Astrocyte (in vitro differentiated cells and primary cell): ENCODE measurements at regions not wholly inside any gene's neighbourhood (a gene's known extent, or its start where the extent isn't known, plus 50 kb on each side); places are given as distances from the start of the nearest gene placed in this dataset.
A peak's percentile ranks its signal among the peaks of the same experiment; 100 is the strongest.

Source experiments
- DNase-seq: peaks from one replicate; pipeline ENCODE4 v3.0.0-alpha.2; 2010; ENCODE audit warnings: low read depth
- FAIRE-seq: peaks from 2 replicates; lab custom pipeline; 2011; peaks lifted over from hg19 to GRCh38; lab: Jason Lieb, UNC
- H2AFZ ChIP-seq: 2 replicates; pipeline ENCODE4 v1.6.0; 2012; ENCODE audit warnings: low read depth, low read length, inconsistent platforms
- H3K27ac ChIP-seq: 2 replicates; pipeline ENCODE4 v1.5.1; 2011; ENCODE audit warnings: low read depth, low read length, inconsistent platforms
- H3K27me3 ChIP-seq: 2 replicates; pipeline ENCODE4 v1.6.0; 2011; ENCODE audit warnings: low read length, inconsistent platforms; ENCODE audit not compliant: insufficient read depth
- H3K36me3 ChIP-seq: 2 replicates; pipeline ENCODE4 v1.5.1; 2011; ENCODE audit warnings: low read length, inconsistent platforms; ENCODE audit not compliant: insufficient read depth
- H3K4me1 ChIP-seq: 2 replicates; pipeline ENCODE4 v1.5.1; 2011; ENCODE audit warnings: low read length, inconsistent platforms; ENCODE audit not compliant: insufficient read depth
- H3K4me2 ChIP-seq: 2 replicates; pipeline ENCODE4 v1.6.0; 2012; ENCODE audit warnings: low read length, inconsistent platforms
- H3K4me3 ChIP-seq: 2 replicates; pipeline ENCODE4 v1.5.1; 2011; ENCODE audit warnings: low read depth, mild to moderate bottlenecking, low read length, inconsistent platforms; ENCODE audit not compliant: insufficient read depth
- H3K79me2 ChIP-seq: 2 replicates; pipeline ENCODE4 v1.6.0; 2012; ENCODE audit warnings: mild to moderate bottlenecking, low read length, inconsistent platforms; ENCODE audit not compliant: insufficient read depth
- H3K9ac ChIP-seq: 2 replicates; pipeline ENCODE4 v1.6.0; 2012; ENCODE audit warnings: mild to moderate bottlenecking, low read length, inconsistent platforms
- H3K9me3 ChIP-seq: 2 replicates; pipeline ENCODE4 v1.5.1; 2012; ENCODE audit warnings: low read depth, mild to moderate bottlenecking, low read length, inconsistent platforms; ENCODE audit not compliant: insufficient read depth
- H4K20me1 ChIP-seq: 2 replicates; pipeline ENCODE4 v1.6.0; 2012; ENCODE audit warnings: low read length, inconsistent platforms; ENCODE audit not compliant: insufficient read depth
- H3K27ac Mint-ChIP-seq: one replicate; pipeline ENCODE4 v1.8.0; 2021; ENCODE audit warnings: mild to moderate bottlenecking, mixed read lengths; ENCODE audit not compliant: unreplicated experiment
- H3K27me3 Mint-ChIP-seq: one replicate; pipeline ENCODE4 v1.8.0; 2021; ENCODE audit warnings: low read depth, mixed read lengths; ENCODE audit not compliant: unreplicated experiment
- H3K36me3 Mint-ChIP-seq: one replicate; pipeline ENCODE4 v1.8.0; 2021; ENCODE audit warnings: low read depth, mixed read lengths; ENCODE audit not compliant: unreplicated experiment
- H3K4me1 Mint-ChIP-seq: one replicate; pipeline ENCODE4 v1.8.0; 2021; ENCODE audit warnings: low read depth, mixed read lengths; ENCODE audit not compliant: unreplicated experiment
- H3K4me3 Mint-ChIP-seq: one replicate; pipeline ENCODE4 v1.8.0; 2021; ENCODE audit warnings: mild to moderate bottlenecking, moderate library complexity, mixed read lengths; ENCODE audit not compliant: unreplicated experiment
- H3K9me3 Mint-ChIP-seq: one replicate; pipeline ENCODE4 v1.8.0; 2021; ENCODE audit warnings: mild to moderate bottlenecking, mixed read lengths; ENCODE audit not compliant: unreplicated experiment
- EZH2 ChIP-seq: IDR thresholded peaks from 2 replicates; pipeline ENCODE4 v1.6.1; 2012; ENCODE audit warnings: mild to moderate bottlenecking, low read length, inconsistent platforms; ENCODE audit not compliant: insufficient read depth
- TF ChIP-seq, protein P1 (sequence below): IDR thresholded peaks from 2 replicates; pipeline ENCODE4 v1.5.1; 2011; ENCODE audit warnings: low read depth, mild to moderate bottlenecking, inconsistent platforms, low read length, moderate library complexity; ENCODE audit not compliant: insufficient read depth

DNA sequence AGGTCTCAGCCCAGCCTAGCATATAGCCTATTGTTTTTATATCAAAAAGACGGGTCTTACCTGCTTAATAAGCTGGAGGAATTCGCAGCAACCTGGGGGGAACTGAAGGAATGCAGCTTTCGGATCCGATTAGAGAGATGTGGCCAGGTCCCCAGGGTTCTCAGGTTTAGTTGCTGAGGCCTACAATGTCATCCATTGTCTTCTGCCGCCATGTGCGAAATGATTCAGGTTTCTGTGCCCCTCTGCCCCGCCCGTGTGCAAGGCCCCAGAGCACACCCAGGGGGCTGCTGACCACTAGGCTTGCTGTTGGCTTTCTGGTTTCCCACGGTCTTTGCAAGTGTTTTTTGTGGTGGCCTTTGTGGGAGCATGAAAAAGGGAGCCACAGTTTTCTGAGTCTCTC is 154.5 kb upstream of the TBX3 start:
- H2AFZ ChIP-seq, result no peak overlapping the region
- peaks cover 6% of the 10 kb centered on the region for H3K4me1 ChIP-seq
- H3K9me3 Mint-ChIP-seq, result no peaks in the 10 kb centered on the region

DNA sequence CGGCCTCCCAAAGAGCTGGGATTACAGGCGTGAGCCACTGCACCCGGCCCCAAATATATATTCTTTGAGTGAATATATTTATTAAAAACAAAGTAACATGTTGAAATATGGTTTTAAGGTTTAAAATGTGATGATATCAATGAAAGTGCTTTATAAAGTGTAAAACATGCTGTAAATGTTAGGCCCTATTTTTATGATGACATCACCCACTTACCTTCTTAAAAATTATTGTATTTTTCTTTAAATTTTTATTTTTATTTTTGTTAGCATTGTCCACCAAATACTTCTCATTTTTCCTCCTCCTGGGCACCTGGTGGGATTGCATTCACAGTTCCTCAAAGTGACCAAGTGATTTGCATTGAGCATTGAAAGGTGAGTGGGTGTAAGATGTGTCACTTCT is 152.6 kb upstream of the TBX3 start:
- peaks cover 6% of the 10 kb centered on the region for H3K4me1 ChIP-seq
- TF ChIP-seq, protein P1, sequence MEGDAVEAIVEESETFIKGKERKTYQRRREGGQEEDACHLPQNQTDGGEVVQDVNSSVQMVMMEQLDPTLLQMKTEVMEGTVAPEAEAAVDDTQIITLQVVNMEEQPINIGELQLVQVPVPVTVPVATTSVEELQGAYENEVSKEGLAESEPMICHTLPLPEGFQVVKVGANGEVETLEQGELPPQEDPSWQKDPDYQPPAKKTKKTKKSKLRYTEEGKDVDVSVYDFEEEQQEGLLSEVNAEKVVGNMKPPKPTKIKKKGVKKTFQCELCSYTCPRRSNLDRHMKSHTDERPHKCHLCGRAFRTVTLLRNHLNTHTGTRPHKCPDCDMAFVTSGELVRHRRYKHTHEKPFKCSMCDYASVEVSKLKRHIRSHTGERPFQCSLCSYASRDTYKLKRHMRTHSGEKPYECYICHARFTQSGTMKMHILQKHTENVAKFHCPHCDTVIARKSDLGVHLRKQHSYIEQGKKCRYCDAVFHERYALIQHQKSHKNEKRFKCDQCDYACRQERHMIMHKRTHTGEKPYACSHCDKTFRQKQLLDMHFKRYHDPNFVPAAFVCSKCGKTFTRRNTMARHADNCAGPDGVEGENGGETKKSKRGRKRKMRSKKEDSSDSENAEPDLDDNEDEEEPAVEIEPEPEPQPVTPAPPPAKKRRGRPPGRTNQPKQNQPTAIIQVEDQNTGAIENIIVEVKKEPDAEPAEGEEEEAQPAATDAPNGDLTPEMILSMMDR, result no peak
- no peak for TF ChIP-seq EZH2
- no peak overlapping the region for H2AFZ ChIP-seq
- H3K9ac ChIP-seq, result no peak overlapping the region
- H3K27me3 ChIP-seq, result no peaks in the 10 kb centered on the region
- H3K4me1 Mint-ChIP-seq, result peaks cover 11% of the 10 kb centered on the region
- H3K27me3 Mint-ChIP-seq, result no peaks in the 10 kb centered on the region
- FAIRE-seq (no peak), DNase-seq (no peak)
- no peak overlapping the region for H3K4me2 ChIP-seq
- no peaks in the 10 kb centered on the region for H3K9me3 Mint-ChIP-seq
- H3K27ac ChIP-seq, result no peak overlapping the region
- no peak overlapping the region for H3K27ac Mint-ChIP-seq
- no peaks in the 10 kb centered on the region for H4K20me1 ChIP-seq
- no peaks in the 10 kb centered on the region for H3K79me2 ChIP-seq
- no peak overlapping the region for H3K4me3 Mint-ChIP-seq
- H3K36me3 Mint-ChIP-seq, result no peaks in the 10 kb centered on the region
- no peaks in the 10 kb centered on the region for H3K36me3 ChIP-seq
- H3K9me3 ChIP-seq, result no peaks in the 10 kb centered on the region
- H3K4me3 ChIP-seq, result no peak overlapping the region

More for the DNA sequence above, 154.5 kb upstream of the TBX3 start:
- no peaks in the 10 kb centered on the region for H3K36me3 ChIP-seq
- no peaks in the 10 kb centered on the region for H3K27me3 ChIP-seq
- no peaks in the 10 kb centered on the region for H3K79me2 ChIP-seq
- Mint-ChIP-seq H3K27me3 (no peaks in the 10 kb centered on the region), H3K36me3 (no peaks in the 10 kb centered on the region), H3K4me1 (peaks cover 11% of the 10 kb centered on the region), H3K27ac (no peak overlapping the region), H3K4me3 (no peak overlapping the region)
- DNase-seq (no peak), FAIRE-seq (no peak)
- no peak overlapping the region for H3K4me3 ChIP-seq
- H3K9me3 ChIP-seq, result no peaks in the 10 kb centered on the region
- H3K4me2 ChIP-seq, result no peak overlapping the region
- TF ChIP-seq, protein P1, result no peak
- TF ChIP-seq EZH2, result no peak
- no peak overlapping the region for H3K9ac ChIP-seq
- H4K20me1 ChIP-seq, result no peaks in the 10 kb centered on the region
- no peak overlapping the region for H3K27ac ChIP-seq

DNA sequence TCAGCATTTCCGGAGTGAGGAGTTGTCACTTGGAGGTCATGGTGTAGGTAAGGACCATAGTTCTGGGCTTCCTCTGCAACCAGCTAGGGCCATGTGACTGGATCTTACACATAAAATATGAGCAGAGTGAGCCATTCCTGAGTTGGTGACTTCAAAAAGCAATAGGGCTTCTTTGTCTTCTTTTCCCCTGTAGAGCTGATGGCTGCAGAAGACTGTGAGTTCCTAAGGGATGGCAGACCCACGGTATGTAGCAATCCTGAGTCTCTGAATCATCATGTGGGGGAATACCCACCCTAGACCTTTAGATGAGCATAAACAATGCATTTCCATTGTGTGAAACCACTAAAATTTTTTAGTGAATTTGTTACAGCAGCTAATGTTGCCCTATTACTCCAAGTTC is 151.1 kb upstream of the TBX3 start:
- Histone ChIP-seq H3K9me3 (no peaks in the 10 kb centered on the region), H3K27me3 (no peaks in the 10 kb centered on the region), H4K20me1 (no peaks in the 10 kb centered on the region), H3K4me1 (peaks cover 6% of the 10 kb centered on the region), H3K27ac (peak overlapping the region; percentile 40), H2AFZ (peak overlapping the region; percentile 19), H3K9ac (no peak overlapping the region), H3K4me3 (no peak overlapping the region), H3K36me3 (no peaks in the 10 kb centered on the region), H3K4me2 (peak overlapping the region; percentile 52), H3K79me2 (no peaks in the 10 kb centered on the region)
- Mint-ChIP-seq H3K36me3 (no peaks in the 10 kb centered on the region), H3K27me3 (no peaks in the 10 kb centered on the region), H3K9me3 (no peaks in the 10 kb centered on the region), H3K27ac (peak overlapping the region; percentile 94), H3K4me1 (peaks cover 11% of the 10 kb centered on the region), H3K4me3 (no peak overlapping the region)
- FAIRE-seq, result no peak
- DNase-seq, result peak; percentile 63
- TF ChIP-seq EZH2, result no peak
- TF ChIP-seq, protein P1, result no peak
